ENCODE measurements at regions not wholly inside any gene's neighbourhood (a gene's known extent, or its start where the extent isn't known, plus 50 kb on each side); places are given as distances from the start of the nearest gene placed in this dataset.

DNA sequence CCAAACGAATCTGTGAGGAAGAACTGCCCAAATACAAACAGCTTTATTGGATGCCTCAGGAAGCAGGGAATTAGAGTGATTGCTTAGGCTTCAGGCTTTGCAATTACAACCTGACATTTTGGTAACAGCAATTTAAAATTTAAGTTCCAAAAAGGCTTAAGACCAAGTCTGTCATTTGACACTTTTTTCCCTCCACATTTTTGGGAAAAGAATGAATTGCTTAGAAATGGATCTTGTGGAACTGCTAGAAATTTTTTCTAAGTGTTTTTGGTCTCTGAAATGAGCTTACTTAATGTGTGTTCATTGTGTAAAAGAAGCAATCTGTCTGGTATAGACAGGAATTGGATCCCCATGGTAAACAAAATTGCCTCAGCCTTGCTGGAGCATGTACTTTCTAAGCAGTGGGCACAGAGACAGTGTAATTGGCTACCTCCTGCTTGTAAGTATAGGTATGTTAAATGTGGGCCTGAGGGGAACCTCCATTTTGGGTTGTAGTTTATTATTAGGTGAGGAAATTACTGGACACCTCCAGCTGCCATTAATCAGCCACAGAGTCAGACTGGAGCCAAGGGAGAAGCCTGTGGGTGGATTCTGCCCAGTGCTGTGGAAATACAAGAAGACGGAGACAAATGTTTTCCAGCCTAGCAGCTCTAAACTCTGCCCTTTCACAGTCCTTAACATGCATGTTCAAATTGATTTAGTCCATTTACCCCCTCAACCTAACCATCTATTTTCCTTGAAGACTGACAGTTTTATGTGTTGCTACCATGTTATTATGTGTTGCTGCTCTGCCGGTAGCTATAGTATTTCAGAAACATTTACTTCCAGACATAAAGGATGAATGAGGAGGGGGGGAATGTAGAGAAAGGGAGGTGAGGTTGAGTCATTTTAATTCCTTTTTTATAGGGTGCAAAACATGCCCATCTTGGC is 473.0 kb downstream of the SPRY1 start:
- Histone ChIP-seq H3K36me3 (no peaks in the 10 kb centered on the region), H3K9me3 (no peaks in the 10 kb centered on the region), H3K27me3 (no peaks in the 10 kb centered on the region), H3K27ac (no peak overlapping the region), H3K4me1 (peaks cover 0 to 7% (median 3%) of the 10 kb centered on the region in 3 donors), H3K4me3 (no peak overlapping the region)
- TF ChIP-seq, protein P1, sequence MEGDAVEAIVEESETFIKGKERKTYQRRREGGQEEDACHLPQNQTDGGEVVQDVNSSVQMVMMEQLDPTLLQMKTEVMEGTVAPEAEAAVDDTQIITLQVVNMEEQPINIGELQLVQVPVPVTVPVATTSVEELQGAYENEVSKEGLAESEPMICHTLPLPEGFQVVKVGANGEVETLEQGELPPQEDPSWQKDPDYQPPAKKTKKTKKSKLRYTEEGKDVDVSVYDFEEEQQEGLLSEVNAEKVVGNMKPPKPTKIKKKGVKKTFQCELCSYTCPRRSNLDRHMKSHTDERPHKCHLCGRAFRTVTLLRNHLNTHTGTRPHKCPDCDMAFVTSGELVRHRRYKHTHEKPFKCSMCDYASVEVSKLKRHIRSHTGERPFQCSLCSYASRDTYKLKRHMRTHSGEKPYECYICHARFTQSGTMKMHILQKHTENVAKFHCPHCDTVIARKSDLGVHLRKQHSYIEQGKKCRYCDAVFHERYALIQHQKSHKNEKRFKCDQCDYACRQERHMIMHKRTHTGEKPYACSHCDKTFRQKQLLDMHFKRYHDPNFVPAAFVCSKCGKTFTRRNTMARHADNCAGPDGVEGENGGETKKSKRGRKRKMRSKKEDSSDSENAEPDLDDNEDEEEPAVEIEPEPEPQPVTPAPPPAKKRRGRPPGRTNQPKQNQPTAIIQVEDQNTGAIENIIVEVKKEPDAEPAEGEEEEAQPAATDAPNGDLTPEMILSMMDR (IDR thresholded peaks at IDR 0.05) = no peak
- DNase-seq (no peak), FAIRE-seq (no peak), ATAC-seq (no peak)
- 85 to 89% methylated on average over 3 of the region's 3 CpGs for WGBS, 2 donors
- intact Hi-C loops (cut with DNase I) = no loop called here

DNA sequence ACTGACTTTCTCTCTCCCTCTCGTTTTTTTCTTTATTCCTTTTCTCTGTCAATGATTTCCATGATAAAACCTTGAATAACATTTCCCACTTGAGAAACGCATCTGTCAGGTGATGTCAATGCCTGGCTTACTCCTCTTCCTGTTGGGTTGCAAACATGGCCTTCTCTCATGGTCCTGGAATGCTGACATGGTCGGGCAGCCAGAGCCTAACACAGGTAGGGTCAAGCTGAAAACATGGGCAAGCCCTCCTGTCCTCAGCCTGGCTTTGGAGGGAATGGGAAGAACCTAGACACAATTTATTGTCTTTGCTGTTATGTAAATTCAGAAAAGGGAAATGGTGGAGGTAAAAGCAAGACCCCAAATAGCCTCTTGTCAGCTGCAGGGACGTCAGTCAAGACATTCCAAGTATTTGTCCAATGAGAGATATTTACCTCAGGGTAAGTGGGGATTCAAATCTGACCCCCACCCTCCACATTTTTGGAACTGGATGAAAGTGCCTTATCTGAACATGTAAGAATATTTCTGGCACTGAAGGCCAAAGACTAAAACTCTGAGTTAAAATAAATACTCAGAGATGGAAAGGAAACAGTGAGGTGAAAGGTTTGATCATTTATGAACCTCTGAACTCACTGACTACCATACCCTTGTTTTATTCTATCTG is 473.8 kb downstream of the SPRY1 start:
- WGBS, 2 donors = 37 to 42% methylated on average over 4 of the region's 4 CpGs
- Histone ChIP-seq H3K27ac (no peak overlapping the region), H3K4me1 (peaks cover 0 to 7% (median 3%) of the 10 kb centered on the region in 3 donors), H3K4me3 (no peak overlapping the region), H3K27me3 (no peaks in the 10 kb centered on the region), H3K36me3 (no peaks in the 10 kb centered on the region), H3K9me3 (no peaks in the 10 kb centered on the region)
- DNase-seq (no peak), ATAC-seq (peak in 1 of 4 donors; percentile 18), FAIRE-seq (no peak)
- intact Hi-C loops (cut with DNase I) = no loop called here
- TF ChIP-seq, protein P1 (IDR thresholded peaks at IDR 0.05) = no peak

DNA sequence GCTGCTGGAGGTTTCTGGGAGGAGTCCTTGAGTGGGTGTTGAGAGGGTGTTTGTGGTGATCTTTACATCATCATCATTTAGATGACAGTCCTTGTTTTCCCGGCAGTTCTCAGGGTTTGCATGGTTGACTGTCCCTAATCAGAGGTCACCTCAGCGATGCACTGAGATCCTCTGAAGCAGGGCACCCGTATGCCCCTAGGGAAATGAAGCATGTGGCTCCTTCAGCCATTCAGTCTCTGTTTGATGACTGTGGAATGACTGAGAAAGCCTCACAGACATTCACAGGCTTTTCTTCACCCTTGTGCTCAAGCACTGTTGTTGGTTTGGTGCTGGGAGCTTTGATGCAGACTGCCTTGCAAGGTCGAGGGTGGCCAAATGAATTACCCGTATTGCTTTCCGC is 474.7 kb downstream of the SPRY1 start:
- ATAC-seq (no peak), DNase-seq (no peak)

DNA sequence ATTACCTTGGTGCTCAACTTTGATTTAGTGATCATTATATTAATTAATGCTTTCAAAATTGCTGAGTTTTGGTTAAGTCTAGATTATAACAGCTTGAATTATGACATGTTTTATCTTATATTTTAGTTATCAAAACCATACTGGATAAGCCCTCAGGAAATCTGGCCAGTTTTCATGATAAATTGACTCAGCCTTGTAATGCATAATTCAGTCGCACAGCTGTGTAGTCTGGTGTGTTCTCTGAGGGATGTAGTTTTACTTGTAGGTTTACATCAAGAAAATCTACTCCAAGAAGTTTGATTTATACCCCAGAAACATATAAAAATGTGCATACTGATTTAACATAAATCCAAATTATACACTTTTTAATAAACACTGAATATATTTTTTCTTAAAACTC is 477.5 kb downstream of the SPRY1 start:
- Histone ChIP-seq H3K9me3 (no peaks in the 10 kb centered on the region), H3K36me3 (no peaks in the 10 kb centered on the region), H3K27ac (no peak overlapping the region), H3K4me1 (peaks cover 0 to 12% (median 6%) of the 10 kb centered on the region in 3 donors), H3K27me3 (no peaks in the 10 kb centered on the region), H3K4me3 (no peak overlapping the region)
- TF ChIP-seq, protein P1 (IDR thresholded peaks at IDR 0.05) = no peak
- WGBS, 2 donors = 62 to 69% methylated on average over 1 of the region's 1 CpG
- intact Hi-C loops (cut with DNase I) = no loop called here
- no peak for ATAC-seq
- no peak for DNase-seq
- FAIRE-seq = no peak

More for the DNA sequence above, 474.7 kb downstream of the SPRY1 start:
- no peak for FAIRE-seq
- intact Hi-C loops (cut with DNase I) = no loop called here
- Histone ChIP-seq H3K4me3 (no peak overlapping the region), H3K36me3 (no peaks in the 10 kb centered on the region), H3K27me3 (no peaks in the 10 kb centered on the region), H3K27ac (no peak overlapping the region), H3K4me1 (peaks cover 0 to 7% (median 3%) of the 10 kb centered on the region in 3 donors), H3K9me3 (no peaks in the 10 kb centered on the region)
- 81 to 88% methylated on average over 6 of the region's 6 CpGs for WGBS, 2 donors
- TF ChIP-seq, protein P1 (IDR thresholded peaks at IDR 0.05) = no peak

Measured in pancreas (tissue), 10 donors.